NCI-H226 (cell line): ENCODE measurements at regions not wholly inside any gene's neighbourhood (a gene's known extent, or its start where the extent isn't known, plus 50 kb on each side); places are given as distances from the start of the nearest gene placed in this dataset.
A peak's percentile ranks its signal among the peaks of the same experiment; 100 is the strongest.

ENCODE experiments used
- DNase-seq: peaks from one replicate; pipeline ENCODE4 v3.0.0-alpha.2; 2015

GRCh38 chr14:41403360-41403759 lies 203.3 kb upstream of the LRFN5 start:
- DNase-seq, result no peak

GRCh38 chr14:41397926-41398325 lies 208.8 kb upstream of the LRFN5 start:
- no peak for DNase-seq

- no peak for DNase-seq
Measured at GRCh38 chr14:41393512-41393911, 213.2 kb upstream of the LRFN5 start.

- no peak for DNase-seq
Measured at GRCh38 chr14:41392226-41392625, 214.4 kb upstream of the LRFN5 start.

- no peak for DNase-seq
Measured at GRCh38 chr14:41389355-41389754, 217.3 kb upstream of the LRFN5 start.

GRCh38 chr14:41385797-41386196 lies 220.9 kb upstream of the LRFN5 start:
- DNase-seq, result no peak

GRCh38 chr14:41380017-41380416 lies 226.7 kb upstream of the LRFN5 start:
- no peak for DNase-seq

- DNase-seq, result no peak
Measured at GRCh38 chr14:41378526-41378925, 228.2 kb upstream of the LRFN5 start.

GRCh38 chr14:41377932-41378331 lies 228.7 kb upstream of the LRFN5 start:
- DNase-seq, result no peak

GRCh38 chr14:41374092-41374491 lies 232.6 kb upstream of the LRFN5 start:
- DNase-seq, result no peak

- no peak for DNase-seq
Measured at GRCh38 chr14:41362139-41362538, 244.5 kb upstream of the LRFN5 start.

GRCh38 chr14:41360126-41360525 lies 246.6 kb upstream of the LRFN5 start:
- DNase-seq, result no peak

GRCh38 chr14:41355866-41356265 lies 250.8 kb upstream of the LRFN5 start:
- DNase-seq, result no peak

GRCh38 chr14:41350476-41350875 lies 256.2 kb upstream of the LRFN5 start:
- DNase-seq, result no peak

GRCh38 chr14:41349289-41349910 lies 257.3 kb upstream of the LRFN5 start:
- DNase-seq, result no peak

GRCh38 chr14:41343857-41344256 lies 262.8 kb upstream of the LRFN5 start:
- DNase-seq, result no peak

GRCh38 chr14:41313196-41313595 lies 293.5 kb upstream of the LRFN5 start:
- no peak for DNase-seq

- DNase-seq, result no peak
Measured at GRCh38 chr14:41303506-41303905, 303.2 kb upstream of the LRFN5 start.

GRCh38 chr14:41302776-41303175 lies 303.9 kb upstream of the LRFN5 start:
- DNase-seq, result no peak

GRCh38 chr14:41299924-41300323 lies 306.8 kb upstream of the LRFN5 start:
- DNase-seq, result no peak

GRCh38 chr14:41298328-41298690 lies 308.4 kb upstream of the LRFN5 start:
- peak; percentile 61 for DNase-seq

- peak; percentile 62 for DNase-seq
Measured at GRCh38 chr14:41297576-41298327, 308.9 kb upstream of the LRFN5 start.

GRCh38 chr14:41295734-41296133 lies 310.9 kb upstream of the LRFN5 start:
- DNase-seq, result no peak

GRCh38 chr14:41289025-41289424 lies 317.7 kb upstream of the LRFN5 start:
- DNase-seq, result no peak

- DNase-seq, result peak; percentile 35
Measured at GRCh38 chr14:41285186-41285748, 321.4 kb upstream of the LRFN5 start.
